HG03175 (cell line): ENCODE measurements at regions not wholly inside any gene's neighbourhood (a gene's known extent, or its start where the extent isn't known, plus 50 kb on each side); places are given as distances from the start of the nearest gene placed in this dataset.

ENCODE experiments used
- ATAC-seq: cut with Tn5 transposase; IDR thresholded peaks from one replicate; pipeline ENCODE4 v1.9.1; 2021; ENCODE audit warnings: mild to moderate bottlenecking, moderate library complexity; ENCODE audit not compliant: unreplicated experiment

GRCh38 chr2:106572541-106573450, 85.6 kb downstream of the CD8B2 start:
- no peak for ATAC-seq

DNA sequence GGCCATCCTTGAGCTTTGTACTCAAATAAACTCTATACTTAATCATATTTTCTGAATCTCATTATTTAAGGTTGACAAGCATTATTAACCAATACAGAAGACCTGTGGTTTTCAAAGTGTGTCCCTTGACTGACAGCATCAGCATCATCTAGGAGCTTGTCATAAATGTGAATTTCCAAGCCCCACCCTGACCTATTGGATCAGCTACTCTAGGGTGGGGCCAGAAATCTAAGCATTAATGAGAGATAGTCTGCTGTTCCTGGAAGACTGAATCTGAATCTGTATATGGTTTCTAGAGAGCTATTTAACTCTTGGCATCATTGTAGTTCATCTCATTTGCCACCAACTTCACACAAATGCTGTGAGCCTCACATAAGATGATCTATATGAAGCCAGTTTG, 86.6 kb downstream of the CD8B2 start:
- ATAC-seq, result no peak

- no peak for ATAC-seq
Measured at GRCh38 chr2:106575955-106576354, 88.8 kb downstream of the CD8B2 start.

DNA sequence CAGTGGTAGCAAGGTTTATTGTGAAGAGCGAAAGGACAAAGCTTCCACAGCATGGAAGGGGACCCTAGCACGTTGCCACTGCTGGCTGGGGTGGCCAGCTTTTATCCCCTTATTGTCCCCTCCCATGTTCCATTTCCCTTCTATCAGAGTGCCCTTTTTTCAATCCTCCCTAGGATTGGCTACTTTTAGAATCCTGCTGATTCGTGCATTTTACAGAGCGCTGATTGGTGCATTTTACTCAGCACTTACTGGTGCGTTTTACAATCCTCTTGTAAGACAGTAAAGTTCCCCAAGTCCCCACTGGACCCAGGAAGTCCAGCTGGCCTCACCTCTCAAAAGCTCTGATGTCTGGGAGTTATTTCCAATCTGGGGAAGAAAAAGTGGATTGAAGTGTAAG, 90.1 kb downstream of the CD8B2 start:
- ATAC-seq, result no peak

GRCh38 chr2:106579750-106580197, 92.6 kb downstream of the CD8B2 start:
- no peak for ATAC-seq

- no peak for ATAC-seq
Measured at GRCh38 chr2:106580241-106580640, 93.1 kb downstream of the CD8B2 start.

DNA sequence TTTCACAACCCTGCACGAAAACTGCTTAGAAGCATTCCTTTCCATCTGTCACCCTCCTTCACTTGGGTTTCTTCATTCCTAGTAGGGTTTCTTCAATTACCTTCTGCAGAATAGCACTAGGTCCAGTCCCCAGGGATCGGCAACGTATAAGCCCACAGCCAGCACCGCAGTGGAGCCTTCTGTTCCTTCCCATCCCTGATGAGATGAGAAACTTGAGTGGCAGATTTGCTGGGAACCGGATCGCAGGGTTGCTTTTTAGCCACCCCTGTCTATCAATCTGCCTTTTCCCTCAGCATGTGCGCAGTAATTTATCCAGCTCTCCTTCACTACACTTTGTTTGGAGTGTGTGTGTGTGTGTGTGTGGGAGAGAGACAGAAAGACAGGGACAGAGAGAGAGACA, 94.2 kb downstream of the CD8B2 start:
- ATAC-seq, result no peak

GRCh38 chr2:106581755-106582147, 94.6 kb downstream of the CD8B2 start:
- ATAC-seq, result peak; percentile 20

DNA sequence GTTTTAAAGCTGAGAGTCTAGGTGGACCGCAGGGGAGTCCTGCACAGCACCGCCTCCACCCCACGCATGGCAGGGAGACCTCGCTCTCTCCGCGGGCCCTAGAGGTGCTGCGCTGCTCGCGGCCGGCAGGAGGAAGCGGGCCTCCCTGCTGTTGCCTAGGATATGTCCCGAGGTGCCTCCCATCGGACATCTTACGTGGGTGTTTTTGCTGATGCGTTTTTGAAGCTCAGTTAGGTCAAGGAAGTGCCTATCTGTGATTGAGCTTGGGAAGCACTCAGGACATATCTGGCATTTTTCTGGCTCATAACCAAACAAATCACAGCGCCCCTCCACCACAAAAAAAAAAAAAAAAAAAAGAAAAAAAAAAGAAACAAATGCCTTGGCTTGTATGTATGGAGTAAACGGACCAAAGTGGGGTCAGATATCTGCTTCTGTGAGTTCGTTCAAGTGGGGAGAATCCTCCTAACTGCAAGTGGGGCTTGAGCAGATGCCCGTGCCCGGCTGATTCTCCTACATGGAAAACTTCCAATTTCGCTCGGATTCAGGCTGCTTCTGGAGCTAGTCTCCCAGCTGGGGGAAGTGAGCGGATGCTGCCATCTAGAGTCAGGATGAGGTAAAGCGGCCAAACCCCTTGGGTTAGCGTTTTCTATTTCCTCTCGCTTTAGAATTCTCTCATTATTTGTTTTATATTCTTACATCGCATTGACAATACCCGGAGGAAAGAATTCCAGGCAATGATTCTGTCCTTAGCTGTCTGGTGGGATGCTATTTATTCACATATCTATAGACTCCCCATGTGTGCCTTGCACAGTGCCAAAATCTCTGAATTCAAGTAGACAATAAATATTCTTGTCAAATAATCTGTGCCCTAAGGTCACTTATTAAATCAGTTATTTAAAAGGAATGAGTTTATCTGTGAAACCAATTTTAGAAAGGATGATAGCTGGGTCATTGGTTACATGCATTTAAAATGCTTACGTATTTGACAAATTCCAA, 95.3 kb downstream of the CD8B2 start:
- ATAC-seq, result peak; percentile 82

DNA sequence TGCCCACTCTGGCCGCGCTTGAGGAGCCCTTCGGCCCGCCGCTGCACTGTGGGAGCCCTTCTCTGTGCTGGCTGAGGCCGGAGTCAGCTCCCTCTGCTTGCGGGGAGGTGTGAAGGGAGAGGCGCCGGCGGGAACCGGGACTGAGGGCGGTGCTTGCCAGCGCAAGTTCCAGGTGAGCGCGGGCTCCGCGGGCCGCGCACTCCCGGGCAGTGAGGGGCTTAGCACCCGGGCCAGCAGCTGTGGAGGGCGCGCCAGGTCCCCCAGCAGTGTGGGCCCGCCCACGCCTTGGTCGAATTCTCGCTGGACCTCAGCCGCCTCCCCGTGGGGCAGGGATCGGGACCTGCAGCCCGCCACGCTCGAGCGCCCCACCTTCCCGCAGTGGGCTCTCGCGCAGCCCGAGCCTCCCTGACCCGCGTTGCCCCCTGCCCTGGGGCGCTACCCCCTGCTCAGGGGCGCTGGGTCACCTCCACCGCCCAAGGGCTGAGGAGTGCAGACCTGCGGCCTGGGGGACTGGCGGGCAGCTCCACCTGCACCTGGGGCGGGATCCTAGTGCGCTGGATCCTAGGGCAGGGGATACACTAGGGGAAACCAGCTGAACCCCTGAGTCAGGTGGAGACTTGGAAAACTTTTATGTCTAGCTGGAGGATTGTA, 97.3 kb downstream of the CD8B2 start:
- no peak for ATAC-seq

DNA sequence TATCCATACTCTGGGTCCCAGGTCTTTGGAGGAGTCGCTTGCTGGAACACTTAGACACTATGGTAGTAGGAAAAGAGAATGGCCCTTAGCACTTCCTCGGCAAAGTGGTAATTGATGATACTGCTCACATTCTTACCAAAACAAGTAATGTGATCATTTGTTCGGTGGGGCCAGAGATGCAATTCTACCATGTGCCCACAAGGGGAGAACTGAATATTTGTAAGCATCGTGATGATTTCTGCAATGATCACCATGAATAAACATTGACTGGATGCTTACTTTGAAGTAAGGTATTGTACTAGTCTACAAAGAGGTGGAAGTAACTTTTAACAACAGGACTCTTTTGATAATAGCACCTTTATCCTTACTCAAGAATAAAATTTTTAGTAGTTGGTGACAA, 109.7 kb downstream of the CD8B2 start:
- ATAC-seq, result no peak

DNA sequence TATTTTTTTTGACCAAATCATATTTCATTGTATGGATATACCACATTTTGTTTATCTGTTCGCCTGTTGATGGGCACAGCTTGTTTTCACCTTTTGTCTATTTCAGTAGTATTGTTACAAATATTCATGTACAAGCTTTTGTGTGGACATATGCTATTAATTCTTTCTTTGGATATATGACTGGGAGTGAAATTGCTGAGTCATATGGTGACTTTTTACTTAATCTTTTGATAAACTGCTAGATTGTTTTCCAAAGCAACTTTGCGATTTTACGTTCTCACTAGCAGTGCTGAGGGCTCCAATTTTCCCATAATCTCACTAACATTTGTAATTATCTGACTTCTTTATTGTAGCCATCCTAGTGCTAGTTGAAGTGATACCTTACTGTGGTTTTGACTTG, 112.4 kb downstream of the CD8B2 start:
- no peak for ATAC-seq

- no peak for ATAC-seq
Measured at GRCh38 chr2:106602042-106602441, 114.9 kb downstream of the CD8B2 start.

- no peak for ATAC-seq
Measured at GRCh38 chr2:106606652-106607051, 119.5 kb downstream of the CD8B2 start.

- ATAC-seq, result no peak
Measured at GRCh38 chr2:106607371-106607770, 120.2 kb downstream of the CD8B2 start.

- ATAC-seq, result no peak
Measured at GRCh38 chr2:106609780-106610179, 122.6 kb downstream of the CD8B2 start.

- no peak for ATAC-seq
Measured at GRCh38 chr2:106614511-106615291, 127.5 kb downstream of the CD8B2 start.

GRCh38 chr2:106618614-106619013, 131.4 kb downstream of the CD8B2 start:
- ATAC-seq, result no peak

DNA sequence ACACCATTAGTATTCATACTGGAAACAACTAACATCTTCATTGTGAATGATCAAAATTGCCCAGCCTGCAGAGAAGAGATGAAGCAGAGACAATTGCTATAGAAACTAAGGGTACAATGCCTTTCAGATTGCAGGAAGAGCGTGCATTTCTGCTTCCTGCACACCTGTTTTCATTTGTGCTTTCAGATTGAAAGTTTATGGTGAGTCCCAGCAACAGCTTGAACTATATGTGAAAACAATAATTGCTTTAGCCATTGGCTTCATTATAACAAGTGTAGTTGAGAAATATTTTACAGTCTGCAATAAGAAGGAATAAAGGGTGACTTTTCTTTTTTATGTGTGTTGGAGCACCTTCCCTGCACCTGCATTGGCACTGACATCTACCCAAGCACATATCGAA, 136.3 kb downstream of the CD8B2 start:
- no peak for ATAC-seq

- no peak for ATAC-seq
Measured at GRCh38 chr2:106624787-106625380, 137.7 kb downstream of the CD8B2 start.
